ENCODE measurements at regions not wholly inside any gene's neighbourhood (a gene's known extent, or its start where the extent isn't known, plus 50 kb on each side); places are given as distances from the start of the nearest gene placed in this dataset.

- Histone ChIP-seq H3K9me3 (replicated peaks) (no peaks in the 10 kb centered on the region), H3K4me3 (no peak overlapping the region), H3K4me1 (no peaks in the 10 kb centered on the region), H3K27ac (replicated peaks) (no peak overlapping the region), H3K36me3 (no peaks in the 10 kb centered on the region), H3K27me3 (ENCODE audit: low read depth) (peaks cover 7% of the 10 kb centered on the region)
- intact Hi-C loops (cut with micrococcal nuclease), result no loop called here
- TF ChIP-seq, protein P1, sequence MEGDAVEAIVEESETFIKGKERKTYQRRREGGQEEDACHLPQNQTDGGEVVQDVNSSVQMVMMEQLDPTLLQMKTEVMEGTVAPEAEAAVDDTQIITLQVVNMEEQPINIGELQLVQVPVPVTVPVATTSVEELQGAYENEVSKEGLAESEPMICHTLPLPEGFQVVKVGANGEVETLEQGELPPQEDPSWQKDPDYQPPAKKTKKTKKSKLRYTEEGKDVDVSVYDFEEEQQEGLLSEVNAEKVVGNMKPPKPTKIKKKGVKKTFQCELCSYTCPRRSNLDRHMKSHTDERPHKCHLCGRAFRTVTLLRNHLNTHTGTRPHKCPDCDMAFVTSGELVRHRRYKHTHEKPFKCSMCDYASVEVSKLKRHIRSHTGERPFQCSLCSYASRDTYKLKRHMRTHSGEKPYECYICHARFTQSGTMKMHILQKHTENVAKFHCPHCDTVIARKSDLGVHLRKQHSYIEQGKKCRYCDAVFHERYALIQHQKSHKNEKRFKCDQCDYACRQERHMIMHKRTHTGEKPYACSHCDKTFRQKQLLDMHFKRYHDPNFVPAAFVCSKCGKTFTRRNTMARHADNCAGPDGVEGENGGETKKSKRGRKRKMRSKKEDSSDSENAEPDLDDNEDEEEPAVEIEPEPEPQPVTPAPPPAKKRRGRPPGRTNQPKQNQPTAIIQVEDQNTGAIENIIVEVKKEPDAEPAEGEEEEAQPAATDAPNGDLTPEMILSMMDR (IDR thresholded peaks at IDR 0.05; ENCODE audit: borderline replicate concordance), result no peak
- no peak for DNase-seq
Observed at GRCh38 chr15:96692826-96693225, 362.3 kb downstream of the NR2F2 start.

DNA sequence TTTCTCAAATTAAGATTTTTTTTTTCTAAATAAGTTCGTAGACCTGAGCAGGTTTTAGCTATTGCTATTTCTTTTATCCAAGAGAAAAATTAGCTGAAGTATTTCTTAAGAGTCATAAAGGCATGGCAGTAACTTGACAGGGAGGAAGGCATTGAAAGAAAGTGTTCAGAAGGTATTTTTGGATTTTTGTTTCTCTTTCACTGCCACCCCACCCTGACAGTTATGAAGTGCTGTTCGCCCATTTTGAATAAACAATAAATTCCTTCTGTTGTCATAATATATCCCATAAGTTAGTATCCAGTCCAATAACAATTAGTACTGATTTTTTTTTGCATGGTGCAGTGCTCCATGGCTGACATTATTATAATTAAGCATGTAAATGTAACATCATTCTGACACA lies 363.0 kb downstream of the NR2F2 start:
- TF ChIP-seq, protein P1 (IDR thresholded peaks at IDR 0.05; ENCODE audit: borderline replicate concordance), result no peak
- H3K27ac ChIP-seq (replicated peaks), result no peak overlapping the region
- no peaks in the 10 kb centered on the region for H3K4me1 ChIP-seq
- intact Hi-C loops (cut with micrococcal nuclease), result no loop called here
- no peaks in the 10 kb centered on the region for H3K36me3 ChIP-seq
- H3K4me3 ChIP-seq, result no peak overlapping the region
- no peak for DNase-seq
- H3K27me3 ChIP-seq (ENCODE audit: low read depth), result peaks cover 7% of the 10 kb centered on the region
- H3K9me3 ChIP-seq (replicated peaks), result no peaks in the 10 kb centered on the region

GRCh38 chr15:96693990-96694517 lies 363.6 kb downstream of the NR2F2 start:
- no peaks in the 10 kb centered on the region for H3K36me3 ChIP-seq
- peaks cover 11% of the 10 kb centered on the region for H3K27me3 ChIP-seq (ENCODE audit: low read depth)
- intact Hi-C loops (cut with micrococcal nuclease), result no loop called here
- TF ChIP-seq, protein P1 (IDR thresholded peaks at IDR 0.05; ENCODE audit: borderline replicate concordance), result no peak
- H3K27ac ChIP-seq (replicated peaks), result no peak overlapping the region
- DNase-seq, result no peak
- no peak overlapping the region for H3K4me3 ChIP-seq
- no peaks in the 10 kb centered on the region for H3K4me1 ChIP-seq
- H3K9me3 ChIP-seq (replicated peaks), result no peaks in the 10 kb centered on the region

DNA sequence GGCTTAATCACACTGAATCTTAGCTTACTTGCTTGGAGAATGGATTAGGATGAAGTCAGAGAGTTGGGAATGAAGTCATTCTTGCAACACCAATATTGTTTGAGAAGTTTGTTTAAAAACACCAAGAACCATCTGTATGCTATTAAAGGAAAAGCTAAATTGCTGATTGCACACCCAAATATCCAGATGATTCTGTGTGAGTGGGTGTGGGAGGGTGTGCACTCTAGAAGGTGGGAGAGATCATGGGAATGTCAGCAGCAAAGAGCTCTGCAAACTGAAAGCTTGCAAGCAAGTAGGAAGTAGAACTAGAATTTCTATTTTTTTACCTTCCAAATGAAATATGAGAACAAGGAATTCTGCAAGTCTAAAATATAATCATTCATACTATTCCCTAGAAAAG lies 364.9 kb downstream of the NR2F2 start:
- Histone ChIP-seq H3K27me3 (ENCODE audit: low read depth) (peaks cover 20% of the 10 kb centered on the region), H3K9me3 (replicated peaks) (no peaks in the 10 kb centered on the region), H3K4me3 (no peak overlapping the region), H3K36me3 (no peaks in the 10 kb centered on the region), H3K27ac (replicated peaks) (no peak overlapping the region), H3K4me1 (no peaks in the 10 kb centered on the region)
- no peak for DNase-seq
- TF ChIP-seq, protein P1 (IDR thresholded peaks at IDR 0.05; ENCODE audit: borderline replicate concordance), result no peak
- intact Hi-C loops (cut with micrococcal nuclease), result no loop called here

DNA sequence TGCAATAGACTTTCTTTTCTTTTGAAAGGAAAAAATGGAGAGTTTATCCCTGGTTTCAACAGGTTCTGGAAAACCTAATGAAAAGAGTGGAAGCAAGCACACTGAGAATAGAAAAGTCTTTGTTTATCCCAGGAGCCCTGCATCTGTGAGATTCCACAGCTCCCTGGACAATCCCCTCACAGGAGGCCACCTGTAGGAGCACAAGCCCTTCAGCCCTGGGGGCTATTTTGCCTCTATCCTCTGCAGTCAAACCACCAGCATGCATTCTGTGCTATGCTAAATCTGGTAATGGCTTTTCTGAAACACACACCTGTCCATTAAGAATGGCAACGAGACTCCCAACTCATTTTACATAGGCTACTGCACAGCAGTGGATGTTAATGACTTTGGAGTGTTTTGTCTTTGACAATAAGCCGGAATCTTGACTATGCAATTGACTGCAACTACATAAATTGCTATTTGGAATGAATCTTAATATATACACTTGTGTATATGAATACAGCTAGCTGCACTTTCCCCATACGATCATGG lies 369.4 kb downstream of the NR2F2 start:
- intact Hi-C loops (cut with micrococcal nuclease), result no loop called here
- Histone ChIP-seq H3K4me3 (no peak overlapping the region), H3K36me3 (no peaks in the 10 kb centered on the region), H3K27me3 (ENCODE audit: low read depth) (peaks cover 55% of the 10 kb centered on the region), H3K9me3 (replicated peaks) (no peaks in the 10 kb centered on the region), H3K27ac (replicated peaks) (no peak overlapping the region), H3K4me1 (no peaks in the 10 kb centered on the region)
- DNase-seq, result no peak
- TF ChIP-seq, protein P1 (IDR thresholded peaks at IDR 0.05; ENCODE audit: borderline replicate concordance), result no peak
